Kidney glomerular epithelial cell (primary cell): ENCODE measurements at regions not wholly inside any gene's neighbourhood (a gene's known extent, or its start where the extent isn't known, plus 50 kb on each side); places are given as distances from the start of the nearest gene placed in this dataset.
"Not testable (repeated sequence)": the region's sequence is repeated elsewhere in the genome, so short reads cannot be mapped to it uniquely, and the experiment has no call there.

ENCODE experiments used
- DNase-seq: peaks from one replicate; lab custom pipeline; 2025; lab: John Stamatoyannopoulos, UW

GRCh38 chr16:13336907-13337881 is 435.8 kb downstream of the SHISA9 start:
- DNase-seq: not testable (repeated sequence)

GRCh38 chr16:13338044-13338443 is 436.6 kb downstream of the SHISA9 start:
- DNase-seq: no peak

GRCh38 chr16:13342675-13343074 is 441.3 kb downstream of the SHISA9 start:
- no peak for DNase-seq

- peak; percentile 25 for DNase-seq
Observed at GRCh38 chr16:13344001-13344400, 442.6 kb downstream of the SHISA9 start.

- DNase-seq: no peak
Observed at GRCh38 chr16:13348416-13348815, 447.0 kb downstream of the SHISA9 start.

GRCh38 chr16:13350000-13350399 is 448.6 kb downstream of the SHISA9 start:
- no peak for DNase-seq

GRCh38 chr16:13351181-13351580 is 449.8 kb downstream of the SHISA9 start:
- DNase-seq: no peak

GRCh38 chr16:13351601-13352217 is 450.3 kb downstream of the SHISA9 start:
- DNase-seq: peak; percentile 54

- DNase-seq: not testable (repeated sequence)
Observed at GRCh38 chr16:13352796-13353195, 451.4 kb downstream of the SHISA9 start.

GRCh38 chr16:13357842-13358241 is 456.4 kb downstream of the SHISA9 start:
- DNase-seq: not testable (repeated sequence)

- no peak for DNase-seq
Observed at GRCh38 chr16:13359835-13360234, 458.4 kb downstream of the SHISA9 start.

- no peak for DNase-seq
Observed at GRCh38 chr16:13372421-13372820, 471.0 kb downstream of the SHISA9 start.

- DNase-seq: peak; percentile 45
Observed at GRCh38 chr16:13376174-13376573, 474.8 kb downstream of the SHISA9 start.

GRCh38 chr16:13377143-13377542 is 475.7 kb downstream of the SHISA9 start:
- no peak for DNase-seq

GRCh38 chr16:13378151-13378550 is 476.8 kb downstream of the SHISA9 start:
- DNase-seq: peak; percentile 72

- DNase-seq: no peak
Observed at GRCh38 chr16:13379266-13379665, 477.9 kb downstream of the SHISA9 start.

- DNase-seq: not testable (repeated sequence)
Observed at GRCh38 chr16:13385156-13386040, 484.0 kb downstream of the SHISA9 start.

GRCh38 chr16:13390093-13390985 is 488.9 kb downstream of the SHISA9 start:
- DNase-seq: peak; percentile 37

GRCh38 chr16:13390986-13391305 is 489.5 kb downstream of the SHISA9 start:
- no peak for DNase-seq

- no peak for DNase-seq
Observed at GRCh38 chr16:13391337-13391736, 489.9 kb downstream of the SHISA9 start.

GRCh38 chr16:13392341-13392740 is 490.9 kb downstream of the SHISA9 start:
- DNase-seq: no peak
